ENCODE measurements at regions not wholly inside any gene's neighbourhood (a gene's known extent, or its start where the extent isn't known, plus 50 kb on each side); places are given as distances from the start of the nearest gene placed in this dataset.
A peak's percentile ranks its signal among the peaks of the same experiment; 100 is the strongest.
"Not testable (repeated sequence)": the region's sequence is repeated elsewhere in the genome, so short reads cannot be mapped to it uniquely, and the experiment has no call there.

DNA sequence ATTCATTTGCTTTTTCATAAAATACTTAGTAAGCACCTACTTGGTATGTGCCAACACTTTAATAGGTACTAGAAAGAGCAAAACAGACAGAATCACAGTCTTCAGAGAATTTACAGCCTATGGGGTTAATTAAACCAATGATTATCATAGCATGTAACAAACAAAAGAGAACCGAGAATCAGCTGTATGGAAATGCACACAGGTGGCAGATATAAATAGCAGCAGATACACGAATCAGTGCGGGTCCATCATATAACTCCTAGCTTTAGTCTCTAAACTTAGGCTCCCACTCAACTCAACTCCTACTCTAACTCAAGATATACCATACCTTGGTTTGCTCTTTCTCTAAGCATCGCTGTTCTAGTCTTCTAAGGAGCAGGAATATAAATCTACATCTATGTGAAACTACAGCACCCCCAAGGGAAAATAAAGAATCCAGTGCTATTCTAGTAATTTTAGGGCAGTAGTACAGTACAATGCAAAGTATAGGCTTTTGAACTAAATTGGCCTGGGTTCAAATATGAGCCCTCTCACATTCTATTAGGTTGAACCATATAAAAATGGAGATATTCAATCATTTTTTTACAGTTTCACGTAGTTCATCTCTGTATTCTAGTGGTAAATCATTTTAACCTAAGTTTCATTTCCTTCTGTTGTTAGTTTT lies 108.5 kb upstream of the NBPF9 start:
- H3K4me1 Mint-ChIP-seq (ENCODE audit: low read depth); H3K4me3 Mint-ChIP-seq; H3K9me3 Mint-ChIP-seq; H3K36me3 Mint-ChIP-seq (ENCODE audit: low read depth); intact Hi-C loops (cut with micrococcal nuclease); CTCF ChIA-PET; ATAC-seq; POLR2A ChIA-PET; H3K27me3 Mint-ChIP-seq; H3K27ac Mint-ChIP-seq; DNase-seq: not testable (repeated sequence)

DNA sequence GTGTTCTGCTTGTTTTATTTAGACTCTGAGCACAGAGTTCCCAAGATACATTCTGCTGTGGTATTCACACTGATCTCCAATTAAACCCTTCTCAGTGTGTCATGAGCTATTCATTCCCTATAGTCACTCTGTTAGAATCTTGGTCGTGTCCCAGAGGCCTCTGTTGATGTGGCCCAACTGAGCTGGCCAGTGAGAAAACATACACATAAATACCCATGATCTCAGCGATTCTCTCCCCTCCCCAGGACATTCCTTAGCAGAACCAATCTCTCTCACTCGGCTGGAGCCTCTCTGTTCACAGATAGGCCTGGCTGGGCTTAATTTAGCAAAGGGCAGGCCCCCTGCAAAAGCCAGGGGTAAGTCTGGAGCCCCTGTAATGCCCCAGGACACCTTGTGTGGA lies 109.6 kb upstream of the NBPF9 start:
- H3K27ac Mint-ChIP-seq; ATAC-seq; H3K9me3 Mint-ChIP-seq; intact Hi-C loops (cut with micrococcal nuclease); H3K4me1 Mint-ChIP-seq (ENCODE audit: low read depth); POLR2A ChIA-PET; H3K4me3 Mint-ChIP-seq; CTCF ChIA-PET; H3K27me3 Mint-ChIP-seq; H3K36me3 Mint-ChIP-seq (ENCODE audit: low read depth); DNase-seq: not testable (repeated sequence)

DNA sequence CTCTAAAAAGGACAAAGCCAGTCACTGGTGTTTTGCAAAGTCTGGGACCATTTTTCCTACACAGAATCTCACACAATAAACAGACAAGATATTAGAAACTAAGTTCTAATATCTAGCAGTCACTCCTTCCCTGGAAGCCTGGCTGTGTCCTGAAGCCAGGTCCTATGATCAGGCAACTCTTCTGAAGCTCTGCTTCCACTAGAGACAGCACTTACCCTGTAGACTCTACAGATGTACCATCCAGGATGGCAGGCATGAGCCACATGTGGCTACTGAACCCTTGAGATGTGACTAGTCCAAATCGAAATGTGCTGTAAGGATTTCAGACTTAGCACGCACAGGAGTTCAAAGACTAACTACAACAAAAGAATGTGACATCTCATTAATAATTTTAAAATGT lies 110.3 kb upstream of the NBPF9 start:
- H3K4me1 Mint-ChIP-seq (ENCODE audit: low read depth); ATAC-seq; CTCF ChIA-PET; H3K27me3 Mint-ChIP-seq; POLR2A ChIA-PET; H3K27ac Mint-ChIP-seq; DNase-seq; H3K4me3 Mint-ChIP-seq; H3K9me3 Mint-ChIP-seq; H3K36me3 Mint-ChIP-seq (ENCODE audit: low read depth); intact Hi-C loops (cut with micrococcal nuclease): not testable (repeated sequence)

DNA sequence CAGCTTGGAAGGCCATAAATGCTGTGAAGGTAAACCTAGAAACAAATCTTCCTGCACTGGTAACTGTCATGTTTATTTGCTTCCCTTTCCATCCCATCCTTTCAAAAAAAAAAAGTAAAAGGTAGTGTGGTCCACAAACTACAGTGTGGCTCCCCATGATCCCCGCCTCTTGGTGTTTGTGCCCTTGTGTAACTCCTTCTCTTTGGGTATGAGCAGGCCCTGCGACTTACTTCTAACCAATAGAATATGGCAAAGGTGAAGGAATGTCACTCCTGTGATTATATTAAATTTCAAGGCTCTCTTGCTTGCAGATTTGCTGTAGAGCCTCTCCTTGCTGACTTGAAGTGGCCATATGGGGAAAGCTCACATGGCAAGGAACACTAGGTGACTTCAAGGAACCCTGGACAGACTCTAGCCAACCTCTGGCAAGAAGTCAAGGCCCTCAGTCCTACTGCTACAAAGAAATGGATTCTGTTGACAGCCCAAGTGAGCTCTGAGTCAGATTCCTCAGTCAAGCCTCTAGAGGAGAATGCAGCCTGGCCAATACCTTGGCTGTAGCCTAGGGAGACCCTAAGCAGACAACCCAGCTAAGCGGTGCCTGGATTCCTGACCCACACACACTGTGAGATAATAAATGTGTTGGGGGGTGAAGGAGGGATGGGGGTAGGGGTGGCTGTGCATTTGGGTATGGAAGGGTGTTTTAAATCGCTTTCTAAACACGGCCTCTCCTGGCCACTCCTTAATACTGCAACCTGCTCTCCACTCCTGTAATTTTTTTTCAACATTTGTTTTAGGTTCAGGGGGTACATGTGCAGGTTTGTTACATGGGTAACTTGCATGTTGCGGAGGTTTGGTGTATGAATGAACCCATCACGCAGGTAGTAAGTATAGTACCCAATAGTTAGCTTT lies 115.0 kb upstream of the NBPF9 start:
- POLR2A ChIA-PET; H3K27ac Mint-ChIP-seq; H3K36me3 Mint-ChIP-seq (ENCODE audit: low read depth); CTCF ChIA-PET; H3K4me1 Mint-ChIP-seq (ENCODE audit: low read depth); H3K27me3 Mint-ChIP-seq; DNase-seq; H3K9me3 Mint-ChIP-seq; intact Hi-C loops (cut with micrococcal nuclease); H3K4me3 Mint-ChIP-seq: not testable (repeated sequence)
- ATAC-seq, result peak; percentile 53

DNA sequence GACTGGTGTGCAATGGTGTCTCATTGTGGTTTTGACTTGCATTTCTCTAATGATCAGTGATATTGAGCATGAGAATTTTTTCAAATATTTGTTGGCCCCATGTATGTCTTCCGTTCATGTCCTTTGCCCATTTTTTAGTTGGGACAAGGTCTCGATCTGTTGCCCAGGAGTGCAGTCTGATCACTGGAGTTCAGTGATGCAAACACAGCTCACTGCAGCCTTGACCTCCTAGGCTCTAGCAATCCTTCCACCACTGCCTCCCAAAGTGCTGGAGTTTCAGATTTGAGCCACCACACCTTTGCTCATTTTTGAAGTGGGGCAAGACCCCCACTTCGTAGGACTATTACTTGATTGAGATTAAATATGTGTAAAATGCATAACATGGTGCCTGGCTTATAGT lies 116.2 kb upstream of the NBPF9 start:
- H3K4me3 Mint-ChIP-seq, POLR2A ChIA-PET: not testable (repeated sequence)

DNA sequence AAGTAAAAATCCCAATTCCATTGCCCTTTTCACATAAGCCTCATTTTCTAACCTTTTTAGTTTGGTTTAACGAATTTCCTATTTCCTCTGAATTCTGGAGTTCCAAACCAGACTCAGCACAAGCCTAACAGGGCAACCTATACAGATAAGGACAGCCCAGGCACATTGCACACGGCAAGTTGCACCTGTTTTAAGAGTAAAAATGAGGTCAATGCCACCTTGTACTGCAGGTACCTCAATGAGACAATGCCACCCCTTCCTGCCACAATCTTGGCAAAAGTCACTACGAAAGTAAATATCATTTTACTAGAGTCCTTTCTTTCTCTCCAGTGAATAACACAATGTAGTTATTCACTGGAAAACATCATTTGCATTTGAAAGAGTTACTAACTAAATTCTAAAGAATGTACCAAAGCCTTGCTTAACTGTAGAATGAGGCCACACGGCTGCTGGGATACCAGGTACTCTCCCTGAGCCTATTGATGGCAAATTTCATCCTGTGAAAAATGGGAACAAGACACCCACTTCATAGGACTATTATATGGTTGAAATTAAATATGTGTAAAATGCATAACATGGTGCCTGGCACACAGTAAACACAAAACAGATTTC lies 117.2 kb upstream of the NBPF9 start:
- DNase-seq; H3K27ac Mint-ChIP-seq; POLR2A ChIA-PET; intact Hi-C loops (cut with micrococcal nuclease); H3K4me3 Mint-ChIP-seq; CTCF ChIA-PET; H3K4me1 Mint-ChIP-seq (ENCODE audit: low read depth); H3K9me3 Mint-ChIP-seq; H3K36me3 Mint-ChIP-seq (ENCODE audit: low read depth); ATAC-seq; H3K27me3 Mint-ChIP-seq: not testable (repeated sequence)

More for the DNA sequence above, 116.2 kb upstream of the NBPF9 start:
- intact Hi-C loops (cut with micrococcal nuclease); H3K4me1 Mint-ChIP-seq (ENCODE audit: low read depth); DNase-seq; CTCF ChIA-PET; H3K27me3 Mint-ChIP-seq; H3K27ac Mint-ChIP-seq; H3K9me3 Mint-ChIP-seq; ATAC-seq; H3K36me3 Mint-ChIP-seq (ENCODE audit: low read depth): not testable (repeated sequence)

DNA sequence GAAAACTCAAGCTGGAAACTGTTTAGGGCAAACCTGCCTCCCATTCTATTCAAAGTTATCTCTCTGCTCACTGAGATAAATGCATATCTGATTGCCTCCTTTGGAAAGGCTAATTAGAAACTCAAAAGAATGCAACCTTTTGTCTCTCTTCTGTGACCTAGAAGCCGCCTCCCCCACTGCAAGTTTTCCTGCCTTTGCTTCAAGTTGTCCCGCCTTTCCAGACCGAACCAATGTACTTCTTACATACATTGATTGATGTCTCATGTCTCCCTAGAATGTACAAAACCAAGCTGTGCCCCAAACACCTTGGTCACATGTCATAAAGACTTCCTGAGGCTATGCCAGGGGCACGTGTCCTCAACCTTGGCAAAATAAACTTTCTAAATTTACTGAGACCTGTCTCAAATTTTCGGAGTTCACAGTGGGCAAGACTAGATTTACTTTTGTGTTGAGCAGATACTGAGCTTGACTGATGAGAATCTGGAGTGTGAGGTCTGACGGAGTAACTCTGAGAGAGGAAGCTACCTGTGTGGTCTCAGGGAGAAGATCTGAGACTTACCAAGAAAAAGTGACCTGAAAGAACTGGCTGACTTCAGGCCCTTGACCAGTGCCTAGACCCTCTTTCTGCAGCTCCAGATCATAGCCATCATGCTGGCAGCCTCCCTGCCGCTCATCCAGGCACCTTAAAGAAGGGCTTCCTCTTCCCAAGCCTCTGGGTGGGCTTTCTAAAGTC lies 124.7 kb upstream of the NBPF9 start:
- intact Hi-C loops (cut with micrococcal nuclease); H3K9me3 Mint-ChIP-seq; POLR2A ChIA-PET; CTCF ChIA-PET; H3K27ac Mint-ChIP-seq; H3K36me3 Mint-ChIP-seq (ENCODE audit: low read depth); DNase-seq; H3K4me3 Mint-ChIP-seq; H3K4me1 Mint-ChIP-seq (ENCODE audit: low read depth); H3K27me3 Mint-ChIP-seq; ATAC-seq: not testable (repeated sequence)

DNA sequence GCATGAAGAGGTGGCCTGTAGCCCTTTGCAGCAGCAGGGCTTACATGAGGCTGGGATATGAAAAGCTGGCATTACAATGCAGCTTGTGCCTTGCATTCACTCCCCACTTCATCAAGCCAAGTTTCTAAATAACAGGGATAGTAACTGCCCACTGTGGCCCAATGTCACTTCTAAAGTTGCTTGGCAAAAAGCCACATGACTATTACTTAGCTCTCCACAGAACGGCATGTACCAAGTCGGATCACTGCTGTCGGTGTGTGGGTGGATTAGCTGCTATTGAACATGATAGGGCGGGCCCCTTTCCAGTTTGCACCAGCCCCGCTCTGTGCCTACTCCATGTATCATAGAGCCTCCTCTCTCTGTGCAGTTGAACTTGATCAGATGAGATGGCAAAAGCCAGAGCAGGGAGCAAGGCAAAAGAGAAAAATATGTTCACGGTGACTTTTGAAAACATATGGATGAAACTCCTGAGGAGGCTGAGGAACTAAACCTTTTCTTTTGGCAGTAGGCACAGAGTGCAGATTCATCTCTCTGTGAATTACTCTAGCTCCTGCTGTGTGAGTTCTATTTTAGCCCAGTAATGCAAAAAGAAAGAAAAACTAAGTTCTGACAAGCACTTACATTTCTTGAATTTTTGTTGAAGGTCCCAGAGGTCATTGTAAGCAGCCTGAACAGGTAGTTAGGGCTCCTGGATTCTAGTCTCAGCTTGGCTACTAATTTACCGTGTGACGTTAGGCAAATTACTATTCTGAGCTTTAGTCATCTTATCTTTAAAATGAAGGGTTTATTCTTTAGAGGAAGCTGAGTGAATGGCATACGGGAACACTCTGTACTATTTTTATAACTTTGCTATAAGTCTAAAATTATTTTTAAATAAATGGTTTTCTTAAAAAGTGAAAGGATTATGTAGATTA lies 125.6 kb upstream of the NBPF9 start:
- H3K4me3 Mint-ChIP-seq; H3K4me1 Mint-ChIP-seq (ENCODE audit: low read depth); CTCF ChIA-PET; H3K27ac Mint-ChIP-seq; POLR2A ChIA-PET; intact Hi-C loops (cut with micrococcal nuclease); H3K27me3 Mint-ChIP-seq; DNase-seq; H3K9me3 Mint-ChIP-seq; H3K36me3 Mint-ChIP-seq (ENCODE audit: low read depth): not testable (repeated sequence)
- ATAC-seq, result peak; percentile 89

DNA sequence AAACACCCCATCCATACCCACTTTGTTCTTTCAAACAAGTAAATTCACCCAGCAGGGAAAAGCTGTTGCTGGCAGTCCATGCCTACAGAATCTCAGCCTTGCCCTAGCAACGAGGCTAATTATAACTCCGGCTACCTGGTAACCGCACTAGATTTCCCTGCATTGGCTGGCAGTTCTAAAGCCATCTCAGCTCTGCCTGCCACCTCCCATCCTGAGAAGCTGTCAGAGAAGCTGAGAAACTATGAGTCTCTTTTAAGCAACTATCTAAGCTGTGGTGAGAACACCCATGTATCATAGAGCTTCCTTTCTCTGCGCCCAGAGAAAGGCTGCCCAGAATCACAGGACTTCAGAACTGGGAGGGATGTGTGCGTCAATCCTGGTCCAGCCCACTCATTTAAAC lies 126.5 kb upstream of the NBPF9 start:
- DNase-seq, CTCF ChIA-PET: not testable (repeated sequence)
- peak; percentile 69 for ATAC-seq

DNA sequence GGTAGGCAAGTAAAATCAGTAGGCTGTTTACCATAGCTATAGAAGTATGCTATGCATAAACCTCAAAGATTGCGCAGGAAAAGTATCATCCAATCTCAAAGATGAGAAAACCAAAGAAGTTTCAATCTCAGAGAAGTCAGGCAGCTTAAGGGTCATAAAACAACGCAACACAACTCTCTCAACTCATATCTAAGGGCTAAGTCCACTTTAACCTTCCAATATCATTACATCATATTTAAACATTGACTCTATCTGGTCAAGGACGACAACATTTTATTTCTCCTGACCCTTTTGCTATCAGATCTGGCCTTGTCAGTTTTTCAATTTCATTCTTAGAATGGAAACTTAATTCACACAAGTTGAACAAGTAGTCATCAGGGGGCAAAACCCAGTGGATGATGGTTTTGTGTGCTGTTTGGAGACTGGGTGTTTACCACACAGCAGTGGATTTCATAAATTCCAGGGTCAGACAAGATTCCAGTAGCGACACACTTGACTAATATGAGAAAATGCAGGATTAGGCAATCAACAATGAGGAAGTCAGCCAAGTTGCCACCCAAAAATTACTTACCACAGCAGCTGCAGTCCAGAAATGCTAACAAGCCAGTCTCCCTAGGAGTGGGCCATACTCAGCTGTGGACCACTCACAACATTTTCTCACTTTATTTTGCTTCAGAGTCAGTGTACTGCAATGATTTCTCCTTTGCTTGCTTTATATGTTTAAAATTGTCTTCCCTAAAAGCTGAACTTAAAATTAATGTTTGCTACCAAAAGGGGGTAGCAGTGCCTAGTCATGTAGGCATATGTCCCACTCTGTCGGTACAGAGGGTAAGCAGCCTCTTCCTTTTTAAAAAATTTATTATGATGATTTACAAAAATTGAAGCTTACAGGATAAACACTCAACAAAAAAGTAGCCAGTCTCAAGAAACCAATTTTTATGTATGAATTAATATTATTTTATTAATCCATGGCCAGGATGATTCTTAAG lies 131.9 kb upstream of the NBPF9 start:
- H3K9me3 Mint-ChIP-seq; H3K4me1 Mint-ChIP-seq (ENCODE audit: low read depth); H3K4me3 Mint-ChIP-seq; ATAC-seq; POLR2A ChIA-PET; intact Hi-C loops (cut with micrococcal nuclease); H3K27ac Mint-ChIP-seq; CTCF ChIA-PET; H3K27me3 Mint-ChIP-seq; H3K36me3 Mint-ChIP-seq (ENCODE audit: low read depth); DNase-seq: not testable (repeated sequence)

More for the DNA sequence above, 126.5 kb upstream of the NBPF9 start:
- H3K27ac Mint-ChIP-seq; H3K4me3 Mint-ChIP-seq; H3K27me3 Mint-ChIP-seq; H3K36me3 Mint-ChIP-seq (ENCODE audit: low read depth); H3K9me3 Mint-ChIP-seq; POLR2A ChIA-PET; H3K4me1 Mint-ChIP-seq (ENCODE audit: low read depth); intact Hi-C loops (cut with micrococcal nuclease): not testable (repeated sequence)

Data from activated CD8-positive, alpha-beta T cell treated with anti-CD3 and anti-CD28 coated beads for 36 hours (primary cell).